Astrocyte (in vitro differentiated cells and primary cell): ENCODE measurements at regions not wholly inside any gene's neighbourhood (a gene's known extent, or its start where the extent isn't known, plus 50 kb on each side); places are given as distances from the start of the nearest gene placed in this dataset.
A peak's percentile ranks its signal among the peaks of the same experiment; 100 is the strongest.

Experiments used
- DNase-seq: peaks from one replicate; pipeline ENCODE4 v3.0.0-alpha.2; 2010; ENCODE audit warnings: low read depth
- FAIRE-seq: peaks from 2 replicates; lab custom pipeline; 2011; peaks lifted over from hg19 to GRCh38; lab: Jason Lieb, UNC
- H2AFZ ChIP-seq: 2 replicates; pipeline ENCODE4 v1.6.0; 2012; ENCODE audit warnings: low read depth, low read length, inconsistent platforms
- H3K27ac ChIP-seq: 2 replicates; pipeline ENCODE4 v1.5.1; 2011; ENCODE audit warnings: low read depth, low read length, inconsistent platforms
- H3K27me3 ChIP-seq: 2 replicates; pipeline ENCODE4 v1.6.0; 2011; ENCODE audit warnings: low read length, inconsistent platforms; ENCODE audit not compliant: insufficient read depth
- H3K36me3 ChIP-seq: 2 replicates; pipeline ENCODE4 v1.5.1; 2011; ENCODE audit warnings: low read length, inconsistent platforms; ENCODE audit not compliant: insufficient read depth
- H3K4me1 ChIP-seq: 2 replicates; pipeline ENCODE4 v1.5.1; 2011; ENCODE audit warnings: low read length, inconsistent platforms; ENCODE audit not compliant: insufficient read depth
- H3K4me2 ChIP-seq: 2 replicates; pipeline ENCODE4 v1.6.0; 2012; ENCODE audit warnings: low read length, inconsistent platforms
- H3K4me3 ChIP-seq: 2 replicates; pipeline ENCODE4 v1.5.1; 2011; ENCODE audit warnings: low read depth, mild to moderate bottlenecking, low read length, inconsistent platforms; ENCODE audit not compliant: insufficient read depth
- H3K79me2 ChIP-seq: 2 replicates; pipeline ENCODE4 v1.6.0; 2012; ENCODE audit warnings: mild to moderate bottlenecking, low read length, inconsistent platforms; ENCODE audit not compliant: insufficient read depth
- H3K9ac ChIP-seq: 2 replicates; pipeline ENCODE4 v1.6.0; 2012; ENCODE audit warnings: mild to moderate bottlenecking, low read length, inconsistent platforms
- H3K9me3 ChIP-seq: 2 replicates; pipeline ENCODE4 v1.5.1; 2012; ENCODE audit warnings: low read depth, mild to moderate bottlenecking, low read length, inconsistent platforms; ENCODE audit not compliant: insufficient read depth
- H4K20me1 ChIP-seq: 2 replicates; pipeline ENCODE4 v1.6.0; 2012; ENCODE audit warnings: low read length, inconsistent platforms; ENCODE audit not compliant: insufficient read depth
- H3K27ac Mint-ChIP-seq: one replicate; pipeline ENCODE4 v1.8.0; 2021; ENCODE audit warnings: mild to moderate bottlenecking, mixed read lengths; ENCODE audit not compliant: unreplicated experiment
- H3K27me3 Mint-ChIP-seq: one replicate; pipeline ENCODE4 v1.8.0; 2021; ENCODE audit warnings: low read depth, mixed read lengths; ENCODE audit not compliant: unreplicated experiment
- H3K36me3 Mint-ChIP-seq: one replicate; pipeline ENCODE4 v1.8.0; 2021; ENCODE audit warnings: low read depth, mixed read lengths; ENCODE audit not compliant: unreplicated experiment
- H3K4me1 Mint-ChIP-seq: one replicate; pipeline ENCODE4 v1.8.0; 2021; ENCODE audit warnings: low read depth, mixed read lengths; ENCODE audit not compliant: unreplicated experiment
- H3K4me3 Mint-ChIP-seq: one replicate; pipeline ENCODE4 v1.8.0; 2021; ENCODE audit warnings: mild to moderate bottlenecking, moderate library complexity, mixed read lengths; ENCODE audit not compliant: unreplicated experiment
- H3K9me3 Mint-ChIP-seq: one replicate; pipeline ENCODE4 v1.8.0; 2021; ENCODE audit warnings: mild to moderate bottlenecking, mixed read lengths; ENCODE audit not compliant: unreplicated experiment
- EZH2 ChIP-seq: IDR thresholded peaks from 2 replicates; pipeline ENCODE4 v1.6.1; 2012; ENCODE audit warnings: mild to moderate bottlenecking, low read length, inconsistent platforms; ENCODE audit not compliant: insufficient read depth
- TF ChIP-seq, protein P1 (sequence below): IDR thresholded peaks from 2 replicates; pipeline ENCODE4 v1.5.1; 2011; ENCODE audit warnings: low read depth, mild to moderate bottlenecking, inconsistent platforms, low read length, moderate library complexity; ENCODE audit not compliant: insufficient read depth

DNA sequence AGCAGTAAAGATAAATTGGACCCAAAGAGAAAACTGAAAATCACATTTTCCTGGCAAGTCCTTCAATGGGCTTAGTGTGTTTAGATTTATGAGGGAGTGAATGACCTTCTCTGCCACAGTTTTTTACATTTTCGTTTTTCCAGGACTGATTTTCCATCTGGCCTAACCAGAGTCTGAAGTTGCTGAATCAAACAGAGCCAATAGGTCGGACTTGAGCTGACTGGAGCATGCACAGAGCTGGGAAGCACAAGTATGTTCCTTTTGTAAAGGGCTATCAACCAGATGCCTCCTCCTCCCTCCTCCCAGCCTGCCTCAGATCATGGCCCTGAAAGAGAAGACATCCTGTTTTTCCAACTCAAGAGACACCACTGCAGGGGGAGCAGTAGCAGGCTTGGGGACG lies 126.0 kb upstream of the ANKRD1 start:
- Histone ChIP-seq H3K4me3 (no peak overlapping the region), H3K9ac (no peak overlapping the region), H3K27ac (no peak overlapping the region), H3K79me2 (no peaks in the 10 kb centered on the region), H4K20me1 (no peaks in the 10 kb centered on the region), H3K27me3 (no peaks in the 10 kb centered on the region), H3K4me2 (no peak overlapping the region), H3K4me1 (peaks cover 10% of the 10 kb centered on the region), H3K36me3 (no peaks in the 10 kb centered on the region), H3K9me3 (no peaks in the 10 kb centered on the region), H2AFZ (no peak overlapping the region)
- Mint-ChIP-seq H3K9me3 (peaks cover 6% of the 10 kb centered on the region), H3K4me3 (no peak overlapping the region), H3K27ac (no peak overlapping the region), H3K36me3 (no peaks in the 10 kb centered on the region), H3K27me3 (no peaks in the 10 kb centered on the region), H3K4me1 (peaks cover 9% of the 10 kb centered on the region)
- TF ChIP-seq, protein P1, sequence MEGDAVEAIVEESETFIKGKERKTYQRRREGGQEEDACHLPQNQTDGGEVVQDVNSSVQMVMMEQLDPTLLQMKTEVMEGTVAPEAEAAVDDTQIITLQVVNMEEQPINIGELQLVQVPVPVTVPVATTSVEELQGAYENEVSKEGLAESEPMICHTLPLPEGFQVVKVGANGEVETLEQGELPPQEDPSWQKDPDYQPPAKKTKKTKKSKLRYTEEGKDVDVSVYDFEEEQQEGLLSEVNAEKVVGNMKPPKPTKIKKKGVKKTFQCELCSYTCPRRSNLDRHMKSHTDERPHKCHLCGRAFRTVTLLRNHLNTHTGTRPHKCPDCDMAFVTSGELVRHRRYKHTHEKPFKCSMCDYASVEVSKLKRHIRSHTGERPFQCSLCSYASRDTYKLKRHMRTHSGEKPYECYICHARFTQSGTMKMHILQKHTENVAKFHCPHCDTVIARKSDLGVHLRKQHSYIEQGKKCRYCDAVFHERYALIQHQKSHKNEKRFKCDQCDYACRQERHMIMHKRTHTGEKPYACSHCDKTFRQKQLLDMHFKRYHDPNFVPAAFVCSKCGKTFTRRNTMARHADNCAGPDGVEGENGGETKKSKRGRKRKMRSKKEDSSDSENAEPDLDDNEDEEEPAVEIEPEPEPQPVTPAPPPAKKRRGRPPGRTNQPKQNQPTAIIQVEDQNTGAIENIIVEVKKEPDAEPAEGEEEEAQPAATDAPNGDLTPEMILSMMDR = no peak
- no peak for TF ChIP-seq EZH2
- FAIRE-seq = no peak
- DNase-seq = peak; percentile 38

DNA sequence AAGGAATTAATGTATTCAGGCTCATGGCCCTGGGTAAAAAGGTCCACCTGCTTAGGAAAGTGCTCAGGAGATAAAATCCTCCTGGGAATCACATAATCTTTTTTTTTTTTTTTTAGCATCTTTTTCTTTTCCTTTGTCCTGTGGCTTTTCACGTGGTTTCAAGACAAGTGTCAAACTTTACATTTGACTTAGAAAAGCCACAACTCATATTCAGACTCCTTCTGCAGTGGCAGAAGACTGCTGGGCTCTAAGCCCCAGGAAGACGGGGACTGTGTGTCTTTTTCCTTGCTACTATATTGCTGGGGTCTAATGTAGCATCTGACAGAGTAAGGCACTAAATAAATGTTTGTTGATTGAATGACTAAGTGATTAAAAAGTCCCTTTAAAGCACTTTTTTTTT lies 127.5 kb upstream of the ANKRD1 start:
- H3K4me1 Mint-ChIP-seq = peaks cover 9% of the 10 kb centered on the region
- Histone ChIP-seq H3K36me3 (no peaks in the 10 kb centered on the region), H3K27ac (no peak overlapping the region), H4K20me1 (no peaks in the 10 kb centered on the region), H3K4me2 (no peak overlapping the region), H3K27me3 (no peaks in the 10 kb centered on the region), H3K79me2 (no peaks in the 10 kb centered on the region), H3K4me3 (no peak overlapping the region), H3K4me1 (peaks cover 10% of the 10 kb centered on the region), H3K9me3 (no peaks in the 10 kb centered on the region), H2AFZ (no peak overlapping the region), H3K9ac (no peak overlapping the region)
- no peak for FAIRE-seq
- TF ChIP-seq, protein P1 = no peak
- no peak for TF ChIP-seq EZH2
- H3K27ac Mint-ChIP-seq = no peak overlapping the region
- DNase-seq = no peak
- peaks cover 6% of the 10 kb centered on the region for H3K9me3 Mint-ChIP-seq
- no peak overlapping the region for H3K4me3 Mint-ChIP-seq
- H3K27me3 Mint-ChIP-seq = no peaks in the 10 kb centered on the region
- H3K36me3 Mint-ChIP-seq = no peaks in the 10 kb centered on the region

DNA sequence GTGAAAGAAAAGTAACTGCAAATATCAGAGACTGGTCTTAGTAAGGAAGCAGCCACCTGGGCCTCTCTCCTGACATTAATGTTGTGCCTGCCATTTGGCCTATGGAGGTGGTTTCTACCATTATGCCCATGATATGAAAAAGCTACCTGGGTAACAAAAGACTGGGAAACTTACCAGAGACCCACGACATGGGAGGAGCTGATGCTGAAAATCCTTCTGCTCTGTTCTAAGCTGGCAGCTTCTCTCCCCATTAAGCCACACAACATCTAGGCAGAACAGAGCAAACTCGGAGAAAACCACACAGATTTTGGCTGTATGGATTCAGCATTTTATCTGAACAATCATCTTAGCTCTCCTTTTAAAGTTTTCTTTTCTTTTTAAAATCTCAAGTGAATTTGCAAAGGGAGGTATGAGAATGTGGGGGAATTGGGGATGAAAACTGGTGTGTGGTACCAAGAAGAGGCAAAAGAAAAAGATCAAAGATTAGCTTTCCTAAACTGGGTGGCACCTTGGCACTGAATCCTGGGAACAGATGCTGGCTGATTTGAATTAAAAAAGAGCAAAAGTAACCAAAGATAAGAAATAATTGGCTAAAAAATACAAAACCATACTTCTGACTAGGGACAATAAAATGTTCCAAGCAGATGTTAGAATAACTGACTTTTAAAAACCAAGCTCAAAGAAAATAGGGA lies 128.6 kb upstream of the ANKRD1 start:
- no peak for TF ChIP-seq EZH2
- TF ChIP-seq, protein P1 = no peak
- H3K36me3 Mint-ChIP-seq = no peaks in the 10 kb centered on the region

More for the DNA sequence above, 128.6 kb upstream of the ANKRD1 start:
- no peak overlapping the region for H3K4me3 ChIP-seq
- Mint-ChIP-seq H3K4me1 (peaks cover 12% of the 10 kb centered on the region), H3K9me3 (peaks cover 6% of the 10 kb centered on the region), H3K4me3 (no peak overlapping the region), H3K27me3 (no peaks in the 10 kb centered on the region), H3K27ac (peak overlapping the region; percentile 6)
- no peak for DNase-seq
- no peaks in the 10 kb centered on the region for H3K9me3 ChIP-seq
- peak overlapping the region; percentile 24 for H3K9ac ChIP-seq
- H3K4me2 ChIP-seq = peak overlapping the region; percentile 39
- peak overlapping the region; percentile 34 for H3K27ac ChIP-seq
- no peaks in the 10 kb centered on the region for H3K27me3 ChIP-seq
- no peaks in the 10 kb centered on the region for H3K36me3 ChIP-seq
- no peaks in the 10 kb centered on the region for H4K20me1 ChIP-seq
- peak overlapping the region; percentile 33 for H2AFZ ChIP-seq
- H3K4me1 ChIP-seq = peaks cover 10% of the 10 kb centered on the region
- no peaks in the 10 kb centered on the region for H3K79me2 ChIP-seq
- FAIRE-seq = no peak
